ENCODE measurements at regions not wholly inside any gene's neighbourhood (a gene's known extent, or its start where the extent isn't known, plus 50 kb on each side); places are given as distances from the start of the nearest gene placed in this dataset.

- Histone ChIP-seq H3K9me3 (no peaks in the 10 kb centered on the region), H3K27me3 (no peaks in the 10 kb centered on the region), H3K36me3 (no peaks in the 10 kb centered on the region), H3K4me3 (peak overlapping the region; percentile 1), H3K27ac (peak overlapping the region; percentile 82), H3K4me1 (peaks cover 95% of the 10 kb centered on the region)
- peak; percentile 89 to 95 for DNase-seq (ENCODE audit: low spot score in 2 of 2)
- 23% methylated on average over 28 of the region's 30 CpGs for WGBS
- peak in 1 of 2 donors; percentile 39 for TF ChIP-seq POLR2A (IDR thresholded peaks at IDR 0.05)
- TF ChIP-seq CTCF (IDR thresholded peaks at IDR 0.05), result no peak
- TF ChIP-seq POLR2AphosphoS5 (IDR thresholded peaks at IDR 0.05), result peak in 2 of 3 donors; percentile 2 to 35
- TF ChIP-seq EP300 (IDR thresholded peaks at IDR 0.05), result no peak
Measured at GRCh38 chr12:124506145-124506831, 61.1 kb downstream of the NCOR2 start.

- 85% methylated on average over 18 of the region's 22 CpGs for WGBS
Measured at GRCh38 chr12:124505001-124505818, 62.2 kb downstream of the NCOR2 start.

GRCh38 chr12:124504273-124505000 lies 63.0 kb downstream of the NCOR2 start:
- Histone ChIP-seq H3K9me3 (no peaks in the 10 kb centered on the region), H3K4me1 (peaks cover 93% of the 10 kb centered on the region), H3K27ac (no peak overlapping the region), H3K36me3 (no peaks in the 10 kb centered on the region), H3K27me3 (no peaks in the 10 kb centered on the region), H3K4me3 (no peak overlapping the region)
- DNase-seq (ENCODE audit: low spot score in 2 of 2), result no peak
- no peak for TF ChIP-seq POLR2A (IDR thresholded peaks at IDR 0.05)
- TF ChIP-seq POLR2AphosphoS5 (IDR thresholded peaks at IDR 0.05), result no peak
- TF ChIP-seq EP300 (IDR thresholded peaks at IDR 0.05), result no peak
- WGBS, result 63% methylated on average over 13 of the region's 14 CpGs

More at GRCh38 chr12:124505001-124505818, 62.2 kb downstream of the NCOR2 start:
- DNase-seq (ENCODE audit: low spot score in 2 of 2), result no peak
- no peaks in the 10 kb centered on the region for H3K36me3 ChIP-seq
- peaks cover 95% of the 10 kb centered on the region for H3K4me1 ChIP-seq
- no peaks in the 10 kb centered on the region for H3K27me3 ChIP-seq
- no peak overlapping the region for H3K4me3 ChIP-seq
- no peaks in the 10 kb centered on the region for H3K9me3 ChIP-seq
- peak overlapping the region; percentile 82 for H3K27ac ChIP-seq
- TF ChIP-seq EP300 (IDR thresholded peaks at IDR 0.05), result no peak
- no peak for TF ChIP-seq CTCF (IDR thresholded peaks at IDR 0.05)
- no peak for TF ChIP-seq POLR2A (IDR thresholded peaks at IDR 0.05)
- no peak for TF ChIP-seq POLR2AphosphoS5 (IDR thresholded peaks at IDR 0.05)

- Histone ChIP-seq H3K4me3 (no peak overlapping the region), H3K27me3 (no peaks in the 10 kb centered on the region), H3K36me3 (no peaks in the 10 kb centered on the region), H3K4me1 (peaks cover 93% of the 10 kb centered on the region), H3K9me3 (no peaks in the 10 kb centered on the region), H3K27ac (no peak overlapping the region)
- TF ChIP-seq POLR2AphosphoS5 (IDR thresholded peaks at IDR 0.05), result no peak
- 86% methylated on average over 9 of the region's 9 CpGs for WGBS
- no peak for DNase-seq (ENCODE audit: low spot score in 2 of 2)
Measured at GRCh38 chr12:124503305-124503704, 64.1 kb downstream of the NCOR2 start.

DNA sequence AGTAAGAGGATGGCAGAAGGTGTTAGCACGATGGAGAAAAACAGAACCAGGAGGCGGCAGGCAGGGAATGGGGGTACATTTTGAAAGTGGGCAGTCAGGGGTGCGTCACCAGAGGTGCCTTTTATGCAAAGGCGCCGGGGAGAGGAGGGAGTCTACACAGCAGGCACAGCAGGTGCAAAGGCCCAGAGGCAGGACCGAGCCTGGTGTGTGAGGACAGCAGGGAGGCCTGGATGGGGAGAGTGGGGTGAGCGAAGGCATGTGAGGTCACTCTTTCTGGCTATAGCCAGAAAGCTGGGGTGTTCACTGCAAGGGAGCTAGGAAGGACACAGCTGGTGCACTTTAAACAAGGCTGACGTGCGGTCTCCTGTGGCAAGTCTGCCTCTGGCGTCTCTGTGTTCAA lies 65.0 kb downstream of the NCOR2 start:
- WGBS, result 93% methylated on average over 10 of the region's 10 CpGs
- Histone ChIP-seq H3K27me3 (no peaks in the 10 kb centered on the region), H3K36me3 (no peaks in the 10 kb centered on the region), H3K9me3 (no peaks in the 10 kb centered on the region), H3K27ac (no peak overlapping the region), H3K4me1 (peaks cover 93% of the 10 kb centered on the region), H3K4me3 (no peak overlapping the region)
- TF ChIP-seq POLR2A (IDR thresholded peaks at IDR 0.05), result no peak
- DNase-seq (ENCODE audit: low spot score in 2 of 2), result no peak

DNA sequence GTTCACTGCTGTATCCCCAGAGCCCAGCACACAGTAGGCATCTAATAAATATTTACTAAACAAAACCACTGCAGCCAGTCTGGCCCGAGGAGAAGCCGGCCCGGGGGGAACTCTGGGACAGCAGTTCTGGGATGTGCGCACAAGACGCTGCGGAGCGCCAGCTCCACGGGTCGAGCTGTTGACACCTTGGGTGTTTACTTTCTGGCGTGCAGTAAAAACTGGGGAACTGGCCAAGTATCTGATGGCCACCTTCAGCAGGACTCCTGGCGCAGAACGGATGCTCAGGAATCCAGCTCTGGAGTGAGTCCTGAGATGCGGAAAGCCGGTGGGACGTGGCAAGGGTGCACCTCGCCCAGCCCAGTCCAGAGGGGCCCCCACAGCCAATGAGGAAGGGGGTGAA lies 65.6 kb downstream of the NCOR2 start:
- Histone ChIP-seq H3K27ac (no peak overlapping the region), H3K4me3 (no peak overlapping the region), H3K36me3 (no peaks in the 10 kb centered on the region), H3K4me1 (peaks cover 93% of the 10 kb centered on the region), H3K9me3 (no peaks in the 10 kb centered on the region), H3K27me3 (no peaks in the 10 kb centered on the region)
- 59% methylated on average over 16 of the region's 16 CpGs for WGBS
- no peak for DNase-seq (ENCODE audit: low spot score in 2 of 2)
- TF ChIP-seq EP300 (IDR thresholded peaks at IDR 0.05), result no peak
- no peak for TF ChIP-seq POLR2AphosphoS5 (IDR thresholded peaks at IDR 0.05)
- TF ChIP-seq CTCF (IDR thresholded peaks at IDR 0.05), result no peak
- no peak for TF ChIP-seq POLR2A (IDR thresholded peaks at IDR 0.05)
